Forelimb muscle (tissue), 1 donor: ENCODE measurements at regions not wholly inside any gene's neighbourhood (a gene's known extent, or its start where the extent isn't known, plus 50 kb on each side); places are given as distances from the start of the nearest gene placed in this dataset.
"Not testable (repeated sequence)": the region's sequence is repeated elsewhere in the genome, so short reads cannot be mapped to it uniquely, and the experiment has no call there.

Source experiments
- DNase-seq: peaks from one replicate; pipeline ENCODE4 v3.0.0-alpha.2; 2013; ENCODE audit warnings: low read depth

DNA sequence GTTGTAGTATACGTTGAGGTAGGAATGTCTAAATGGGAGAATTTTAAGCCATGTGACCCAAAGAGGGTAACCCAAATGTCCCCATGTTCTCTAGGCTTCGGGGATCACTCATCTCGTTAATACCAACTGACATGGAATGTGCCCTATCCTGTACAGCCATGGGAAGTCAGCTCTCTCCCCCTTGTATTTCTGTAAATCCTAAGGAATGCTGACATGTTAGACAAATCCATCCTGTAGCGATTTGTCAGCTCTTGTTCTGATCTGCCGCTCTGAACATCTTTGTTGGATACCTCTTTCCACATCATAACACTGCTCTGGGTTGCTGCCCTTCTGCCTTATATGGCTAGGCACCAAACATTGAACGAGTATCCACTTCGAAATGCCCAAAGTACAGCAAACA is 350.6 kb downstream of the RND3 start:
- no peak for DNase-seq

- DNase-seq: no peak
These were observed 351.1 kb downstream of the RND3 start for GRCh38 chr2:150136401-150136800.

- no peak for DNase-seq
These were observed 352.1 kb downstream of the RND3 start for GRCh38 chr2:150135223-150135883.

GRCh38 chr2:150134223-150134857 is 353.1 kb downstream of the RND3 start:
- no peak for DNase-seq

DNA sequence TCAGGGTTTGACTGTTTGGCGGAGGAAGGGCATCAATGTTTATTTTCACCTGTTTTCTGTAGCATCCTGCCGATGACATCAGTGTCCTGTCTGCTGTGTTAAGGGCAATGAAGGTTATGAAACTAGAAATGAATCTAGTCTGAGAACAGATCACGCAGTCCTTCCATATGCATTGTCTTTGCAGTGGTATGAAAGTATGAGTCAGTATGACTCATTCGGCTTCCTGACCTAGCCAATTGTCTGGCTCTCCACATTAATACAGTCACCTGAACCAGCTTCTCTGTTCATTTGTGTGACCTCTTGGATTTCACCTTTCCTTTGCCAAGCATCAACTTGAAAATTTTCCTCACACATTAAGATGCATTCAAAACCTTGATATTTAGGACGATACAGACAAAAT is 353.8 kb downstream of the RND3 start:
- no peak for DNase-seq

DNA sequence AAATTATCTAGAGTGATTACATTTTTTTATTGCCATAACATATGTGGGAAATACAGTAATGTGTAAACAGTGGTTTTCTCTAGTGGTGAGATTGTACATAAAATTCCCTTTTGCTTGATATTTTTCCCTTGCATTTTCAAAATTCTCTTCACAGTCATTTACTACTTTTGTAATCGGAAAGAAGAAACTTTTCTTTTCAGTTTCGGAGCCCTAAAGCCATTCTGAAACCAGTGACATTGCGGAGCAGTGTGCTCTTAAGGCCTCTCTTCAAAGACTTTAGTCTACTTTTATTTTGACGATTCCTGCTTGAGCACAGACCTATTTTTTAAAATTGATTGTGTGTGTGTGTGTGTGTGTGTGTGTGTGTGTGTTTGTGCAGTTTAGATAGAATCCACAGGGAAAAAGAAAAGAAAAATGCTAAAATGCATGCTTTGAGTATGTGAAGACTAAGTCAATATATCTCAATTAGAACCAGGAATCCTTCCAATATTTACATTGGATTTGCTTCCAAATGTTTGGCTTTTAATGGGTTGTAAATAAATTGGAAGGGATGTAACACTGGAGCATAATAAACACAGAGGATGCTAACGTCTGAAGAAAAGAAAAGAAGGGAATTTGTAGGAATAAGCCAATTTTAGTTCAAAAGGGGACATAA is 357.4 kb downstream of the RND3 start:
- no peak for DNase-seq

GRCh38 chr2:150127995-150128394 is 359.5 kb downstream of the RND3 start:
- no peak for DNase-seq

DNA sequence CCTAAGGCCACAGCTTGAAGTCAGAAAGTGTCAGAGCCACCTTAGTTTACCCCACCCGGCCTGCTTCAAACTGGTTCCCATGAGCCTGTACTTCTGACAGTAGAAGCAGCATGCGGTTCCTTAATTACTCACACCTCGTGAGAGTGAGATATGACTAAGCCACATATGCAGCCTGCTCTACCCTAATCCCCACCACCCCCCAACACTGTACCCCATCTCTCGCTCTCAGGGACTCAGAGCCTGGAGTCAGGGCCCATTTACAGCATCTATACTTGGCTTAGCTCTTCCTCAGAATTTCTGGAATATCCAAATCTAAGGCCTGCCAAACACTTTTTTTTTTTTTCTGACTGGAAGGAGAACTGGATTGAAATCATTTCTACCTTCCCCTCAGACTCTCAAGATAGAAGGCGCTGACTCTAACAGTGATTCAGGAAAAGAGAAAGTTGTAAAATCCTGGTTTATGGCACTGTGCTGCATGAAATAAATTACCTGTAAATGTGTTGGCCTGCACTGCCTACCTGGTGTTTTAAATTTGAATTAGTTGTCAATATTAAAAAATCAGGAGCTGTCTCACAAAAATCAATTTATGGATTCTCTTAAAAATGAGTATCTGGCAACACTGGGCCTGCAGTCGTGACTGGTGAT is 360.0 kb downstream of the RND3 start:
- DNase-seq: no peak

DNA sequence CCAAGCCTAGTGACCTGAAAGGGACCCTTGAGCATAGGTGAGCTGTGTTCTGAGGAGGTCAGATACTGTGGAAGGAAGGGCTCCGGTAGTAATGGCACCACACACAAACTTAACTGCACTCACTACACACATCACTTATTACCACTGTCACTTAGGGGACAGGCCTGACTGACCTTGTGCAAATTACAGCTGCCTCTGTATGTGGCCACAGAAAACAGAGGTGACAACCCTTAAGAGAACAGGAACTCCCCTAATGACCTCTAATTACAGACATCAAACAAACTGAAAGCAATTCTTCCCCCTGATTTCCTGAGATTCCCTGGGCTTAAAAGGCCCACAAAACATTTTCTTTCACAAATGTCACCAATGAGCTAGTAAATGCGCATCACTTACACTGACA is 360.6 kb downstream of the RND3 start:
- no peak for DNase-seq

GRCh38 chr2:150126143-150126740 is 361.2 kb downstream of the RND3 start:
- no peak for DNase-seq

DNA sequence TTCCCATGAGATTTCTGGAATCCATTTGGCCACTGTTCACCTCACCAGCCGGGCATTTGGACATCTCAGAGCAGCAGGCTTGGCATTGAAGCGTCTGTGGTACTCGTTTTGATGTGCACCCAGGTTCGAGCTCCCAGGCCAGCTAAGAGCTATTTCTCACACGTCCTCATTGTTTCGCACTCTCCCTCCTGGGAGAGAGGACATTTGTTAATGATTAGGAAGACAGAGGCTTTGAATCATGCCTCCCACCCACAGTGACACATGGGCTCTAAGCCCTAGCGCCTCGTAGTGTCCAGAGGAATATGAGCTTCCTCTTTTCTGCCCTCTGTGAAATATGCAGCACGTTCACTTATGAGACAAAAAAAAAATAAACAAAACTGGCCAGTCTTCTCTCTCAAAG is 361.8 kb downstream of the RND3 start:
- DNase-seq: no peak

GRCh38 chr2:150125188-150125587 is 362.3 kb downstream of the RND3 start:
- no peak for DNase-seq

DNA sequence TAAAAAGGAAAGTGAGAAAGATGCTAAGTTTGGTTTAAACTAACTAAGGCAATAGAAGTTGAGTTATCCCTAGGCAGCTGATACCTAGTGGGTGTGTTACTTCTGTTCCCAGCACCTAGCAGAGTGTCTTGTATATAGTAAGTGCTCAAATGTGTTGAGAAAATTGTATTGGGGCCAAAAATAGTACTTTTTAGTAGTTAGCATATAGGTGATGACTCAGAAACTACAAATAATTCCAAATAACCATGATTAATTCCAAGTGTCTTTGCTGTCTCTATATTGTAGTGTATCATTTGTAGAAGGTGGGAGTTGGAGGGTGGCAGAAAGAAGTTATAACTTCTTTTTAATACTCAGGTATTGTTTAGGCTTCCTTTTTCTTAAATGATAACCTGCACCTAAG is 362.7 kb downstream of the RND3 start:
- DNase-seq: no peak

- DNase-seq: no peak
These were observed 364.4 kb downstream of the RND3 start for GRCh38 chr2:150122871-150123613.

DNA sequence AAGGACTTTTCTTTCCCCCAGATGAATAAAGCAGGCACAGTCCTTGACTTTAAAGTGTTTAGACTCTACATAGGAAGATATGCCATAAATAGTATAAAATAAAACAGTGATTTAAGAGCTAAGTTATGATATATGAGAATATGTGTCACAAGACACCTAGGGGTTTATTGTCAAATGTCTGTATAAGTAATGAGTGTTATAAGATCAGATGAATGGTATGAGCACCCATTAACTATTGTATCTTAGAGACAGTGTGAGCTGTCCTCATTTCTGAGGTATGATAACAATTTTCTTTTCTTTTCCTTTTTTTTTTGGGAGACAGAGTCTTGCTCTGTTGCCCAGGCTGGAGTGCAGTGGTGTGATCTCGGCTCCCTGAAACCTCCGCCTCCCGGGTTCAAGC is 365.3 kb downstream of the RND3 start:
- DNase-seq: no peak

- no peak for DNase-seq
These were observed 367.0 kb downstream of the RND3 start for GRCh38 chr2:150120326-150120955.

DNA sequence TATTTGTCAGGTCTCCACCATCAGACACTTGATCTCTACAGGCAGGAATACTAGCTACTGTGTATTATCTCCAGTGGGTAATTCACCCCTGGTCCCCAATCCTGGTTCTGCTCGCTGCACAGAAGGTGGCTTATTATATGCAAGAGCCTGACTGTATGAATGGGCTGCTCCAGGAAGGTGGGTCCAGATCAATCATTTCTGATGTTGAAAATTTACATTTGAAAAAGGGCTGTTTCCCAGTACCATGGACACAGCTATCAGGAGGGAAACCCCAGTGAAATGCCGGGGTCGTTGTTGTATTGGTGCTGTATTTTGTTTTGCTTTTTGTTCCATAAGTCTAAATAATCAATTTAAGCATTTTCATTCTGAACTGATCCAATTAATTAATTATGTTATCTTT is 367.6 kb downstream of the RND3 start:
- DNase-seq: no peak

GRCh38 chr2:150114089-150114488 is 373.4 kb downstream of the RND3 start:
- not testable (repeated sequence) for DNase-seq

- DNase-seq: no peak
These were observed 376.9 kb downstream of the RND3 start for GRCh38 chr2:150110548-150110947.

DNA sequence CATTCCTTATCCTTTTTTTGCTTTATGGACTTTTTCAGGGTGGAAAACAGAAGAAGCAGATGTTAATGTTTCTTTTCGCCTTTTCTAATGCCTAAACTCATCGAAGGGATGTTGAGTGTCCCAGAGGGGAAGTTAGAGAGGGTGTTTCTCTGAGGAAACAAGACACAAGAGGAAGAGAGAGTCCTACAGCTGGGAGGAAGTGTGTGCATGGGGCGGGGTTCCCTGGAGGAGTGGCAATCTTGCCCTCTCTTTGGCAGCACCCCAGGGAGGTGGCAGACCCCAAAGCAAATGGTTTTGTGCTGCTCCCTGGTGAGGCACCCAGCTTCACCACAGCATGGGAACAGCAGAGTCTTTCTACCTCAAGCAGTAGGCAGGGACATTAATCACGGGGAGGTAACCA is 377.6 kb downstream of the RND3 start:
- no peak for DNase-seq

- DNase-seq: no peak
These were observed 378.4 kb downstream of the RND3 start for GRCh38 chr2:150109028-150109427.
